Naive thymus-derived CD4-positive, alpha-beta T cell (primary cell): ENCODE measurements at regions not wholly inside any gene's neighbourhood (a gene's known extent, or its start where the extent isn't known, plus 50 kb on each side); places are given as distances from the start of the nearest gene placed in this dataset.
"Not testable (repeated sequence)": the region's sequence is repeated elsewhere in the genome, so short reads cannot be mapped to it uniquely, and the experiment has no call there.

ENCODE experiments used
- ATAC-seq: fragments of 150-1000 bp; cut with Tn5 transposase; 2 replicates; pipeline ENCODE4 v1.10.0; 2021; ENCODE audit warnings: mild to moderate bottlenecking, moderate library complexity
- CTCF ChIA-PET: fragments of 350-600 bp; sonication (Branson Sonifier 250); formaldehyde crosslinking; loops from one replicate; lab custom pipeline; 2021; ENCODE audit warnings: antibody characterized with exemption; lab: Charles Lee
- POLR2A ChIA-PET: fragments of 350-600 bp; sonication (Branson Sonifier 250); formaldehyde crosslinking; loops from one replicate; lab custom pipeline; 2021; ENCODE audit warnings: antibody characterized with exemption, inconsistent platforms; lab: Charles Lee
- DNase-seq, 9 donors: peaks; one replicate each; pipeline versions ENCODE4 v3.0.0 to v3.0.0-alpha.2; 2020 to 2022; ENCODE audit warnings: mixed read lengths in 1 of 9
- H3K27ac ChIP-seq: one replicate; pipeline ENCODE4 v1.7.0; 2013; ENCODE audit warnings: mild to moderate bottlenecking, low read depth, low read length, moderate library complexity
- H3K27me3 ChIP-seq, 2 donors: one replicate each; pipeline ENCODE4 v1.7.0; 2013; ENCODE audit warnings: low read length in 2 of 2, mild to moderate bottlenecking in 2 of 2, moderate library complexity in 2 of 2; ENCODE audit not compliant: control insufficient read depth in 2 of 2, insufficient read depth in 2 of 2
- H3K36me3 ChIP-seq, 3 experiments: 1 replicate in 2 of 3; 2 replicates in 1 of 3; pipeline ENCODE4 v1.7.0; 2013; ENCODE audit warnings: low read length in 3 of 3, mild to moderate bottlenecking in 3 of 3, moderate library complexity in 1 of 3; ENCODE audit not compliant: insufficient read depth in 3 of 3, control insufficient read depth in 2 of 3
- H3K4me1 ChIP-seq, 2 donors: one replicate each; pipeline ENCODE4 v1.7.0; 2013; ENCODE audit warnings: low read length in 2 of 2, mild to moderate bottlenecking in 2 of 2, moderate library complexity in 1 of 2; ENCODE audit not compliant: control insufficient read depth in 2 of 2, insufficient read depth in 2 of 2
- H3K4me3 ChIP-seq: 2 replicates; pipeline ENCODE4 v1.7.0; 2013; ENCODE audit warnings: mild to moderate bottlenecking, low read length
- H3K9me3 ChIP-seq, 3 experiments: 1 replicate in 2 of 3; 2 replicates in 1 of 3; pipeline ENCODE4 v1.7.0; 2013; ENCODE audit warnings: low read length in 3 of 3; ENCODE audit not compliant: control insufficient read depth in 2 of 3
- H3K27ac Mint-ChIP-seq, 9 donors: one replicate each; pipeline ENCODE4 v1.8.0; 2020 to 2022; ENCODE audit warnings: mixed read lengths in 9 of 9, mild to moderate bottlenecking in 8 of 9, moderate library complexity in 5 of 9, inconsistent platforms in 2 of 9
- H3K27me3 Mint-ChIP-seq, 5 donors: one replicate each; pipeline ENCODE4 v1.8.0; 2021 to 2022; ENCODE audit warnings: mixed read lengths in 5 of 5, mild to moderate bottlenecking in 1 of 5
- H3K36me3 Mint-ChIP-seq, 5 donors: one replicate each; pipeline ENCODE4 v1.8.0; 2020 to 2022; ENCODE audit warnings: mixed read lengths in 5 of 5, mild to moderate bottlenecking in 3 of 5, inconsistent platforms in 1 of 5
- H3K4me1 Mint-ChIP-seq, 7 donors: one replicate each; pipeline ENCODE4 v1.8.0; 2020 to 2022; ENCODE audit warnings: mixed read lengths in 7 of 7, mild to moderate bottlenecking in 3 of 7, inconsistent platforms in 1 of 7
- H3K4me3 Mint-ChIP-seq, 10 donors: one replicate each; pipeline ENCODE4 v1.8.0; 2020 to 2022; ENCODE audit warnings: mild to moderate bottlenecking in 10 of 10, mixed read lengths in 10 of 10, moderate library complexity in 6 of 10, inconsistent platforms in 2 of 10
- H3K9me3 Mint-ChIP-seq, 11 donors: one replicate each; pipeline ENCODE4 v1.8.0; 2020 to 2022; ENCODE audit warnings: mixed read lengths in 11 of 11, mild to moderate bottlenecking in 4 of 11, inconsistent platforms in 1 of 11, moderate library complexity in 1 of 11
- intact Hi-C, 2 donors: fragments of 100-400 bp; cut with micrococcal nuclease; formaldehyde crosslinking; loops; one replicate each; pipeline ENCODE4 v1.15.1; 2023

DNA sequence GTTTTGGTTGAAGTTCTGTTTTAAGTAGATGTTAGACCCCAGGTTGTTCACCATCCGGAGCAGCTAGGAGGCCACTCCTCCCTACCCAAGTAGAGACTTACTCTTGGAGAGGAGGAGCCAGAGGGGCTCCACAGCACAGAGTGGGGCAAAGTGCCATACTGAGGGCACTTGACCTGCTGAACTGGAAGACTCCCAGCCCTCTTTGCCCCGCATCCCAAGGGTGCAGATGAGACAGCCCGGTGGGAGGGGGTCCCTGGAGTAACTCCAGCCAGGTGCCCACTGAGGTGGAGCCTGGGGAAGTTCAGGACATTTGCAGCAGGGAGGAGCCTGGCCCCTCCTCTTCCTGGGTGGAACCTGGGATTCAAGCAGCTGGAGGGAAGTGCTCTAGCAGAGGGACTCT lies 102.1 kb upstream of the GPR6 start:
- intact Hi-C loops = no loop called here
- H3K9me3 ChIP-seq = no peaks in the 10 kb centered on the region
- no peak overlapping the region for H3K4me3 ChIP-seq
- no peaks in the 10 kb centered on the region for H3K27me3 ChIP-seq
- Mint-ChIP-seq H3K4me1 (no peaks in the 10 kb centered on the region), H3K27me3 (peaks cover 15 to 29% (median 17%) of the 10 kb centered on the region in 5 donors), H3K9me3 (peaks cover 0 to 4% (median 1%) of the 10 kb centered on the region in 11 donors), H3K36me3 (no peaks in the 10 kb centered on the region), H3K27ac (no peak overlapping the region), H3K4me3 (no peak overlapping the region)
- ChIA-PET POLR2A (no interaction called here), CTCF (no interaction called here)
- no peaks in the 10 kb centered on the region for H3K4me1 ChIP-seq
- DNase-seq (no peak), ATAC-seq (no peak)
- H3K36me3 ChIP-seq = no peaks in the 10 kb centered on the region
- no peak overlapping the region for H3K27ac ChIP-seq

DNA sequence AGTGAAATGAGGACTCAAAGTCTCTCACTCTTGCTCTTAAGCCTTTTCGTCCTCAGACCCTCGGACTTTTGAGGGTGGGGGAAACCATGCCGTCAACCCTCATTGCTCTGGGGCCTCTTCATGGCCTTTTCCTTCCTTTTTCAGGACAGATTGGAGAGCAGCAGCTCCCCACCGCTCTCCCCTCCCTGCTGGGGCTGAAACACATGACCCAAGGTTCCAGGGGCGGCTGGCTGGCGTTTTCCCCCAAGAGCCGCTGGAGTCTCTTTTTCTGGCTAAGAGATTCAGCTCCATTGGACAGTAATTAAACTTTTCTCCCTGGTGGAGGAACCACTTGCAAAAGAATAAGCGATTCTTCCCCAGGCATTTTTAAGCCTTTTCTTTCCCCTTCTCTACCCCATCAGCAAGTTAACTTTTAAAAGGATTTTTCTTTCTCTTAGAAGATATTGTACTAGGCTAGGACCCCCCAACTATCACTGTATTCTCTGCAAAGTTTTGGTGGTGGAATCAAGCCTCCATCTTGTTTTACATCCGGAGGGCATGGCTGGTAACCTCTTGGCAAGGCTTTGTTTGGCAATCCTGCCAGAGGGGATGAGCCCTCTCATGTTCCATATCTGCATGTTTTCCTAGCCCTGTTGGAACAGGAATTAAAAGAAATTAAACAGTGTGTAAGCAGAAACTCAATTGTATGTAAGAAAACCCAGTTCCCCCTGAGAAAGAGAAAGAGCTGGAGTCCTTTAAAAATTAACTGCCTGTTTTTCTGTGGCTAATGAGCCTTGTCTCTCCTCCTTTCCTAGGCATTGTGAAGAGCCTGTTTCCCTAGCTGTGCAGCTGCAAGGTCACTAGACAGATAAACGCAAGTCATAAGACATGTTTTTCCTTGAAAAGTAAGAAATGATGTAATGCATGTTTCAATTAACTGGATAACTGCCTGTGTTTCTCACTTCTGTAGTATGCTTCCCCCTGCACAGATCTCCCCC lies 100.8 kb upstream of the GPR6 start:
- ATAC-seq = no peak
- DNase-seq = no peak
- no peaks in the 10 kb centered on the region for H3K4me1 Mint-ChIP-seq
- Histone ChIP-seq H3K27ac (no peak overlapping the region), H3K9me3 (no peaks in the 10 kb centered on the region), H3K36me3 (no peaks in the 10 kb centered on the region), H3K27me3 (no peaks in the 10 kb centered on the region), H3K4me1 (no peaks in the 10 kb centered on the region), H3K4me3 (no peak overlapping the region)
- no peaks in the 10 kb centered on the region for H3K36me3 Mint-ChIP-seq
- H3K27ac Mint-ChIP-seq = no peak overlapping the region
- H3K4me3 Mint-ChIP-seq = no peak overlapping the region
- CTCF ChIA-PET = no interaction called here
- peaks cover 0 to 8% (median 6%) of the 10 kb centered on the region in 11 donors for H3K9me3 Mint-ChIP-seq
- POLR2A ChIA-PET = interaction anchor here (0.7 kb wide), 1 partner anchor 1959 kb away, joined by 4 read pairs; no protein-coding TSS in a partner anchor
- peaks cover 12 to 29% (median 17%) of the 10 kb centered on the region in 5 donors for H3K27me3 Mint-ChIP-seq
- intact Hi-C loops = no loop called here

DNA sequence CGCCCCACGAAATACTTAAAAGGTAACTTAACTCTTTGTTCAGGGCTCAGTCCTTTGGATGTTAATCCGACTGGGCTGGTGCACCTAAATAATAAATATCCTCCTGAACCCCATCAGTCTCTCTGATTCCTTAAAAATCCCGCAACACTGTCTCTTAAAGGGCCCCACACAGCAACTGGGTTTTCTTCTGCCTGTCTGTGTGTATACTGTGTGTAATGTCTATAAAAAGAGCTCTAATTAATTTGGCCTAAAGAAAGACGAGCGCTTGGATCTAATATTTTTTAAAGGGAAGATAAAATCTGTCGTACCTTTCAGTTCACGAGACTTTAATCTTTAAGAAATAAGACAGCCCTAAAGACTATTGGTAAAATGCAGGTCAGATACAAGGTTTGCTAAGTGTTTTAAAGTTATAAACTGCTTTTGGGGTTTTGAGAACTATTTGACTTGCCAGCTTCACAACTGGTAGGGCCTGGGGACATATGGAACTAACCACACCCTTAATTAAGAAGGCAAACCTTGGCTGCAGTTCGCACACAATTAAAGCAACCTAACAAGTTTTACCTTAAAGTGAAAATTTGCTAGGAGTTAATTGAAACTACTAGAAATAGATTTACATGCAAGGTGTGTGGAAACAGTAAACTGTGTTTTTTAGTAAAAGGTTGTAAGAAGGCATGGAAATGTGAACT lies 100.0 kb upstream of the GPR6 start:
- H3K27ac ChIP-seq, H3K4me1 ChIP-seq, ATAC-seq, H3K4me3 Mint-ChIP-seq, H3K9me3 ChIP-seq, H3K27me3 ChIP-seq, H3K4me3 ChIP-seq, H3K27ac Mint-ChIP-seq, DNase-seq, H3K4me1 Mint-ChIP-seq, H3K36me3 ChIP-seq, H3K36me3 Mint-ChIP-seq, CTCF ChIA-PET, intact Hi-C loops, H3K9me3 Mint-ChIP-seq: not testable (repeated sequence)
- peaks cover 8 to 29% (median 17%) of the 10 kb centered on the region in 5 donors for H3K27me3 Mint-ChIP-seq
- POLR2A ChIA-PET = interaction anchor here (0.7 kb wide), 1 partner anchor 1960 kb away, joined by 4 read pairs; no protein-coding TSS in a partner anchor

DNA sequence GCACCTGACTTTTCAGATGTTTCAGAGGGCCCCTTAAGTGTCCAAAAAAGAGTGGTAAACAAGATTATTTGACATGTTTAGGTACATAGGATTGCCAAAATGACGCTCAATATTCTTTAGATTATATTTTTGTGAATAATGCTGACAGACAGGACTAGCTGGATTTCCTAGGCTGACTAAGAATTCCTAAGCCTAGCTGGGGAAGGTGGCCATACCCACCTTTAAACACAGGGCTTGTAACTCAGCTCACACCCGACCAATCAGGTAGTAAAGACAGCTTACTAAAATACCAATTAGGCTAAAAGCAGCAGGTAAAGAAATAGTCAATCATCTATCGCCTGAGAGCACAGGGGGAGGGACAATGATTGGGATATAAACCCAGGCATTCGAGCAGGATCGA lies 99.0 kb upstream of the GPR6 start:
- POLR2A ChIA-PET, H3K9me3 ChIP-seq, ATAC-seq, H3K4me3 ChIP-seq, H3K27ac ChIP-seq, CTCF ChIA-PET, H3K36me3 Mint-ChIP-seq, DNase-seq, H3K4me3 Mint-ChIP-seq, H3K4me1 ChIP-seq, H3K4me1 Mint-ChIP-seq, H3K27ac Mint-ChIP-seq, H3K9me3 Mint-ChIP-seq, H3K27me3 ChIP-seq, H3K36me3 ChIP-seq, intact Hi-C loops: not testable (repeated sequence)
- peaks cover 5 to 29% (median 17%) of the 10 kb centered on the region in 5 donors for H3K27me3 Mint-ChIP-seq

DNA sequence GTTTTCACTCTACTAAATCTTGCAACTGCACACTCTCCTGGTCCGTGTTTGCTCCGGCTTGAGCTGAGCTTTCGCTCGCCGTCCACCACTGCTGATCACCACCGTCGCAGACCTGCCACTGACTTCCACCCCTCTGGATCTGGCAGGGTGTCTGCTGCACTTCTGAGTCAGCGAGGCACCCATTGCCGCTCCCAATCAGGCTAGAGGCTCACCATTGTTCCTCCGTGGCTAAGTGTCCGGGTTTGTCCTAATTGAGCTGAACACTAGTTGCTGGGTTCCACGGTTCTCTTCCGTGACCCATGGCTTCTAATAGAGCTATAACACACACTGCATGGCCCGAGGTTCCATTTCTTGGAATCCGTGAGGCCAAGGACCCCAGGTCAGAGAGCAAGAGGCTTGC lies 98.6 kb upstream of the GPR6 start:
- Mint-ChIP-seq H3K4me1 (no peaks in the 10 kb centered on the region), H3K27ac (no peak overlapping the region), H3K27me3 (peaks cover 5 to 29% (median 15%) of the 10 kb centered on the region in 5 donors), H3K9me3 (peaks cover 0 to 8% (median 6%) of the 10 kb centered on the region in 11 donors), H3K4me3 (no peak overlapping the region), H3K36me3 (no peaks in the 10 kb centered on the region)
- no peak overlapping the region for H3K4me3 ChIP-seq
- no peaks in the 10 kb centered on the region for H3K4me1 ChIP-seq
- H3K27ac ChIP-seq = no peak overlapping the region
- CTCF ChIA-PET = no interaction called here
- intact Hi-C loops = no loop called here
- H3K9me3 ChIP-seq = no peaks in the 10 kb centered on the region
- POLR2A ChIA-PET = no interaction called here
- no peak for DNase-seq
- no peaks in the 10 kb centered on the region for H3K27me3 ChIP-seq
- no peak for ATAC-seq
- no peaks in the 10 kb centered on the region for H3K36me3 ChIP-seq

DNA sequence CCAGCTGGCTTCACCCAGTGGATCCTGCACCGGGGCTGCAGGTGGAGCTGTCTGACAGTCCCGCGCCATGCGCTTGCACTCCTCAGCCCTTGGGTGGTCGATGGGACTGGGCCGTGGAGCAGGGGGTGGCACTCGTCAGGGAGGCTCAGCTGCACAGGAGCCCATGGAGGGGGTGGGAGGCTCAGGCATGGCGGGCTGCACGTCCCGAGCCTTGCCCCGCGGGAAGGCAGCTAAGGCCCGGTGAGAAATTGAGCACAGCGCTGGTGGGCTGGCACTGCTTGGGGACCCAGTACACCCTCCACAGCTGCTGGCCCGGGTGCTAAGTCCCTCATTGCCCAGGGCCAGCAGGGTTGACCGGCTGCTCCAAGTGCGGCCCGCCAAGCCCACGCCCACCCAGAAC lies 97.0 kb upstream of the GPR6 start:
- intact Hi-C loops, ATAC-seq, H3K4me3 ChIP-seq, H3K4me3 Mint-ChIP-seq, H3K4me1 ChIP-seq, H3K9me3 Mint-ChIP-seq, H3K36me3 ChIP-seq, H3K27ac ChIP-seq, H3K4me1 Mint-ChIP-seq, POLR2A ChIA-PET, H3K9me3 ChIP-seq, H3K27me3 ChIP-seq, H3K36me3 Mint-ChIP-seq, DNase-seq, H3K27ac Mint-ChIP-seq, CTCF ChIA-PET: not testable (repeated sequence)
- H3K27me3 Mint-ChIP-seq = peaks cover 5 to 25% (median 14%) of the 10 kb centered on the region in 5 donors
